Renal cortex interstitium (tissue), 11 donors: ENCODE measurements at regions not wholly inside any gene's neighbourhood (a gene's known extent, or its start where the extent isn't known, plus 50 kb on each side); places are given as distances from the start of the nearest gene placed in this dataset.
A peak's percentile ranks its signal among the peaks of the same experiment; 100 is the strongest.

Experiments used
- DNase-seq, 11 donors: peaks; one replicate each; pipeline ENCODE4 v3.0.0-alpha.2; 2013; ENCODE audit warnings: low read depth in 9 of 11, low spot score in 4 of 11; ENCODE audit errors: extremely low read depth in 1 of 11

- no peak for DNase-seq
These were observed 135.2 kb upstream of the SLC24A5 start for GRCh38 chr15:47985568-47985967.

GRCh38 chr15:47987461-47987860, 133.3 kb upstream of the SLC24A5 start:
- no peak for DNase-seq

GRCh38 chr15:47987908-47988532, 132.8 kb upstream of the SLC24A5 start:
- peak; percentile 29 to 67 (median 54) for DNase-seq

- no peak for DNase-seq
These were observed 132.2 kb upstream of the SLC24A5 start for GRCh38 chr15:47988564-47988963.

GRCh38 chr15:47990821-47991220, 130.0 kb upstream of the SLC24A5 start:
- DNase-seq, result no peak

GRCh38 chr15:47991357-47991756, 129.4 kb upstream of the SLC24A5 start:
- no peak for DNase-seq

GRCh38 chr15:47993051-47993450, 127.7 kb upstream of the SLC24A5 start:
- no peak for DNase-seq

- DNase-seq, result no peak
These were observed 123.4 kb upstream of the SLC24A5 start for GRCh38 chr15:47997195-47998080.

GRCh38 chr15:47998619-47999019, 122.2 kb upstream of the SLC24A5 start:
- DNase-seq, result no peak

- DNase-seq, result no peak
These were observed 119.3 kb upstream of the SLC24A5 start for GRCh38 chr15:48001393-48002039.

- DNase-seq, result no peak
These were observed 118.0 kb upstream of the SLC24A5 start for GRCh38 chr15:48002767-48003166.

- no peak for DNase-seq
These were observed 117.3 kb upstream of the SLC24A5 start for GRCh38 chr15:48003441-48003840.

GRCh38 chr15:48005077-48005476, 115.7 kb upstream of the SLC24A5 start:
- DNase-seq, result no peak

- peak; percentile 48 to 86 (median 64) for DNase-seq
These were observed 114.7 kb upstream of the SLC24A5 start for GRCh38 chr15:48006031-48006511.

- DNase-seq, result peak in 1 of 11 donors; percentile 17
These were observed 110.5 kb upstream of the SLC24A5 start for GRCh38 chr15:48010316-48010715.

GRCh38 chr15:48012191-48012590, 108.6 kb upstream of the SLC24A5 start:
- DNase-seq, result no peak

GRCh38 chr15:48016865-48017264, 103.9 kb upstream of the SLC24A5 start:
- no peak for DNase-seq

- DNase-seq, result no peak
These were observed 103.0 kb upstream of the SLC24A5 start for GRCh38 chr15:48017747-48018146.

- no peak for DNase-seq
These were observed 100.6 kb upstream of the SLC24A5 start for GRCh38 chr15:48020166-48020565.
